WI38 (cell line): ENCODE measurements at regions not wholly inside any gene's neighbourhood (a gene's known extent, or its start where the extent isn't known, plus 50 kb on each side); places are given as distances from the start of the nearest gene placed in this dataset.

Experiments used
- H3K4me3 ChIP-seq: 2 replicates; pipeline ENCODE4 v1.5.1; 2011; ENCODE audit warnings: low read depth, mild to moderate bottlenecking, control low read depth, low read length
- CTCF ChIP-seq: IDR thresholded peaks from 2 replicates; pipeline ENCODE4 v1.5.1; 2012; ENCODE audit warnings: low read depth, mild to moderate bottlenecking, control low read depth, low read length

DNA sequence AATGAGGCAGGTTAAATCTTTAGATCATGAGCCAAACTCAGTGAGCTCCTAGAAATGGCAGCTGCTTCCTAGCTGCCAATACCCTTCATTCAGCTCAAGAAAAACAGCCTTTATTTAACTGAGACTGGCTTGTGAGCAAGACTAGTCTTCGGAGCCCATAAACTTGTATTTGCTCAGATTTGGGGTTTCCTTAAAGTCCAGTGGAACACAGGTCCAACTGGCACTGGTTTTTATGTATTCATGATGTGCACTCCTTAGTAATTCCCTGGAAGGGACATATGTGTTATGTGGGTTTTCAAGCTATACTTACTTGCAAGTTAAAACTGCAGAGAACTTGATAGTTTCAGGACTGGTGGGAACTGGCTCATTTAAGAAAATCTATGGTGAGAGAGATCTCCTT lies 380.1 kb upstream of the TMEM132C start:
- TF ChIP-seq CTCF, result no peak
- H3K4me3 ChIP-seq, result no peak overlapping the region

DNA sequence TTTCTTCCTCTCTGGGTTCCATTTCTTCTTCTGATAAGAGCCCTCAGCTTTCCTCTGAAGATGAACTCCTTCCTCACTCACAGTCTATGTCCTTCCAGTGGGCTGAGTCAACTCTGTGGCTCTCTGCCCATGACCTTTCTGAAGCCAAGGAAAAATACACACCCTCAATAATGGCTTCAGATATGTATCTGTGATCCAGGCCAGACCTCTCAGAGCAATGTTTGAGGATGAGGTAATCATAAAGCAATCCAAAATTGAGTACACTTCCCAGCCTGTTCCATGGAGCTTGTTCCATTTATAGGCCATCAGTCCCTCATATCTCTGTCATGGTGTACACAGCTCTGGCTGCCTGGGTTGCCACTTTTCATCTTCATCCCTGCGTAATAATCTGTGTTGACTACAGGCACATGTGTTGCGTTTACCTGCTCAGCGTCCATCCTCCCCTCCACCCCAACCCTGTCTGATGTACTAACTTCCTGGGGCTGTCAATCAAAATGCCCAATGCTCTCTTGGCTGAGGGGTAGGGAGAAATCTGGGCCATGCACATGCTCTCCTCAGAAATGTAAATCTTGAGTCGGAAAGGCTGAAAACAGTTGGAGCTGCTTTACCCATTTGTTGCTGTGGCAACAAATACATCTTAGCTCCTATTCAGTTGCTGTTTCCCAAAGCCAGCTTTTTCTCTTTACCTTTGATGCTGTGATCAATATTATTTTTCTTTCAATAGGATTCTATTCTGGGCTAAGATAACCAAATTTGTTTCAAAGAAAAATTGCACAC lies 377.8 kb upstream of the TMEM132C start:
- H3K4me3 ChIP-seq, result no peak overlapping the region
- TF ChIP-seq CTCF, result no peak

DNA sequence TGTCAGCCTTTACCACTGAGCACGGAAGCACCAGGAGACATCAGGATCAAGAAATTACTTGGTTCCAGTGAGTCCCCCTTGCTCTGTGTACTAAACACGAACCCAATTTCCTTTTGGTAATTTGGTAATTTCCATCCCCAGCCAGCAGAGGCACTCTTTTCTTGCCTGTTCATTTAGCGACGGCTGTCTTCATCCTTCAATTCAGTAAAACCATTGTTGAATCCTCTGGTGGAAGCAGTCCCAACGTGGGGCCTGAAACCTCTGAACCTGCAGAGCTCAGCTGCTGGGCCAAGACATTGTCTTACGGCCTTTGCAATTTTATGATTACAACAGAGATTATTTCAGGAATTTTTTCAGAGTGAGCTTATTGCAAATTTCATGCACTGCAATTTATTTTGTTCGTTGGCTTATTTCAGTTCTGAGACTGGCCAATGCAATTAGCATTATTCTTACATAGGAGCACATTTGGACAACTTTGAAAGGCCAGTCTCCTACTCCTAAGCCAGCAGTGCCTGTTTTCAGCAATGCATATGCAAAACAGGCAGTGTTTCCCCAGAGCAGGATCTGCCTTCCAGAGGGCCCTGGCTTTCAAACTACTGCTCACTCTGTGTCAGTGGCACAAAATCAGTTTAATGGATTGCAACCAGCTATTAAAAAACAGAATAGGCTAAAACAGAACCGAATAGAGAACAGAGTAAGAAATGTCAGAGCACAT lies 372.9 kb upstream of the TMEM132C start:
- no peak for TF ChIP-seq CTCF
- H3K4me3 ChIP-seq, result no peak overlapping the region

- no peak overlapping the region for H3K4me3 ChIP-seq
- no peak for TF ChIP-seq CTCF
These were observed 370.3 kb upstream of the TMEM132C start for GRCh38 chr12:127896661-127897060.

- no peak for TF ChIP-seq CTCF
These were observed 368.4 kb upstream of the TMEM132C start for GRCh38 chr12:127898616-127899015.

DNA sequence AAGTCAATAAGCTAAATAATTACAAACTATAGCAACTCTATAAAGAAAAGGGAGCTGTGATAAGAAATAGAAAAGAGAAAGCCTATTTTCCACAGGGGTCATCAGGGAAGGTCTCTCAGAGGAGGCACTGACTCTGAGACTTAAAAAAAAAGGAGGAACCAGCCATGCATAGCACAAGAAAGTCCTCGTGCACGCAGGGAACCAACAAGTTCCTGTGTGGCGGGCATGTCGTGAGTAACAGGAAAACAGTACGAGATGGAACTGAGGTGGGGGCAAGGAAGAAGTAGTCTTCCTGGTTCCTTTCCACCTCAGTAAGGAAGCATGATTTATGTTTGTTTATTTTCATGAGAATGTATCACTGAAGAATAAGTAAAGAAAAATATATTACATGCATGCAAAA lies 367.0 kb upstream of the TMEM132C start:
- no peak for TF ChIP-seq CTCF
- no peak overlapping the region for H3K4me3 ChIP-seq

More at GRCh38 chr12:127898616-127899015, 368.4 kb upstream of the TMEM132C start:
- H3K4me3 ChIP-seq, result no peak overlapping the region

DNA sequence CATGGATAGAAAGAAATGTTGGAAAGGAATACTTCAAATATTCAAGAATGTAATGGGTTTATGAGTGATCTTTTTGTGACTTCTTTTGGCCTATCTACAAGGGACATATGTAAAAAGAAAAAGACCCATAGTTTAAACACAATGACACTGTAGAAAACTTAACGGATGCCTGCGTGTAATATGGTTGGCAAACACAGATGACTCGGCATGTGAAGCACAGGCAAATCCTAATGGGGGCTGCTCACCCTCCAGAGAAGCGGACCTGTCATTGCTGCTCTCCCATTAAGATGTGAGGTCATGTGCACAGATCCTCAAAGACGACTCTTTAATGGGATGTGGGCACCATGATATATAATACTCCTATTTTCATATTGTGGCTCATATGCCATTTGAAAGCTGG lies 366.6 kb upstream of the TMEM132C start:
- TF ChIP-seq CTCF, result no peak
- no peak overlapping the region for H3K4me3 ChIP-seq
